ENCODE measurements at regions not wholly inside any gene's neighbourhood (a gene's known extent, or its start where the extent isn't known, plus 50 kb on each side); places are given as distances from the start of the nearest gene placed in this dataset.

- TF ChIP-seq CTCF (IDR thresholded peaks at IDR 0.05; ENCODE audit: insufficient read depth, low read depth, low read length) (no peak), EZH2 (IDR thresholded peaks at IDR 0.05; ENCODE audit: insufficient read depth, low read length) (no peak)
These were observed 981.8 kb downstream of the TMEM121 start for GRCh38 chr14:106508216-106508615.
